Spleen (tissue), 11 donors: ENCODE measurements at regions not wholly inside any gene's neighbourhood (a gene's known extent, or its start where the extent isn't known, plus 50 kb on each side); places are given as distances from the start of the nearest gene placed in this dataset.

Experiments used
- DNase-seq: peaks from one replicate; pipeline ENCODE4 v3.0.0-alpha.2; 2020
- H3K27ac ChIP-seq, 8 donors: fragments of 200-600 bp; sonication (generic) in 7 of 8; 1 replicate in 4 of 8; 2 replicates in 4 of 8; pipeline versions ENCODE4 v1.5.0 to v1.8.0; 2016 to 2021; ENCODE audit warnings: inconsistent platforms in 4 of 8, mild to moderate bottlenecking in 4 of 8, moderate library complexity in 1 of 8
- H3K27me3 ChIP-seq, 7 donors: fragments of 200-600 bp; sonication (generic) in 6 of 7; replicated peaks in 1 of 7; 1 replicate in 4 of 7; 2 replicates in 3 of 7; pipeline versions ENCODE4 v1.5.0 to v1.8.0; 2016 to 2021; ENCODE audit warnings: inconsistent platforms in 3 of 7, mild to moderate bottlenecking in 1 of 7
- H3K36me3 ChIP-seq, 6 donors: fragments of 200-600 bp; sonication (generic) in 5 of 6; 1 replicate in 4 of 6; 2 replicates in 2 of 6; pipeline versions ENCODE4 v1.5.0 to v1.8.0; 2016 to 2021; ENCODE audit warnings: inconsistent platforms in 2 of 6
- H3K4me1 ChIP-seq, 6 donors: fragments of 200-600 bp; sonication (generic) in 5 of 6; 1 replicate in 3 of 6; 2 replicates in 3 of 6; pipeline versions ENCODE4 v1.5.0 to v1.8.0; 2016 to 2021; ENCODE audit warnings: inconsistent platforms in 3 of 6
- H3K4me3 ChIP-seq, 8 donors: fragments of 200-600 bp; sonication (generic) in 7 of 8; 1 replicate in 4 of 8; 2 replicates in 4 of 8; pipeline versions ENCODE4 v1.5.0 to v1.8.0; 2016 to 2021; ENCODE audit warnings: inconsistent platforms in 4 of 8, mild to moderate bottlenecking in 4 of 8, moderate library complexity in 2 of 8
- H3K9me3 ChIP-seq, 8 donors: fragments of 200-600 bp; sonication (generic) in 7 of 8; 1 replicate in 4 of 8; 2 replicates in 4 of 8; pipeline versions ENCODE4 v1.5.0 to v1.8.0; 2016 to 2021; ENCODE audit warnings: inconsistent platforms in 4 of 8
- CTCF ChIP-seq, 11 experiments: fragments of 200-600 bp in 7 of 11; fragments of 450-650 bp in 4 of 11; sonication (generic) in 4 of 11; IDR thresholded peaks in 8 of 11; conservative IDR thresholded peaks in 3 of 11; 1 replicate in 7 of 11; 2 replicates in 4 of 11; pipeline versions ENCODE4 v1.4.0 to v1.8.0; 2016 to 2021; ENCODE audit warnings: antibody characterized with exemption in 11 of 11, inconsistent platforms in 4 of 11, mild to moderate bottlenecking in 1 of 11
- POLR2A ChIP-seq, 3 donors: fragments of 450-650 bp; IDR thresholded peaks; one replicate each; pipeline ENCODE4 v1.5.1; 2017; ENCODE audit warnings: antibody characterized with exemption in 3 of 3, mild to moderate bottlenecking in 1 of 3
- POLR2AphosphoS5 ChIP-seq, 3 donors: sonication (generic); formaldehyde crosslinking; IDR thresholded peaks; one replicate each; pipeline ENCODE4 v1.5.1; 2017; ENCODE audit warnings: antibody characterized with exemption in 3 of 3
- WGBS, 5 donors: extraction: QIAGEN DNeasy Blood & Tissue Kit in 3 of 5; methylation state at CpG; one replicate each; pipeline versions ENCODE4 v1.1.5 to v1.1.7; 2013 to 2018; 5-methylcytosine and 5-hydroxymethylcytosine counted together
- intact Hi-C: fragments of 100-400 bp; cut with DNase I; formaldehyde crosslinking; loops from one replicate; pipeline ENCODE4 v1.15.0; 2023; ENCODE audit warnings: low total_unique reads
- donor health status: healthy with polysubstance abuse.
- donor health status: DM: no; HTN: no; CAD: no; lungs with moderate emphysema.
- donor health status: DM: no; HTN: no; CAD: no.
- donor health status: Bipolar disorder and iron deficiency.
- donor health status: healthy.
- donor health status: DM: no; HTN: no; CAD: no.
- donor health status: DM: yes; HTN: yes; CAD: no.

- TF ChIP-seq CTCF (IDR thresholded peaks at IDR 0.05 in 8 of 11, conservative IDR thresholded peaks at IDR 0.05 in 3 of 11), result no peak
- no peak overlapping the region for H3K4me3 ChIP-seq
- 64 to 81% (median 69%) methylated on average over 4 of the region's 4 CpGs for WGBS, 5 donors
- intact Hi-C loops, result no loop called here
- no peaks in the 10 kb centered on the region for H3K27me3 ChIP-seq
- no peak overlapping the region for H3K27ac ChIP-seq
- DNase-seq, result no peak
- H3K9me3 ChIP-seq, result peaks cover 0 to 7% (median 0%) of the 10 kb centered on the region in 8 donors
- H3K4me1 ChIP-seq, result no peaks in the 10 kb centered on the region
- no peaks in the 10 kb centered on the region for H3K36me3 ChIP-seq
These were observed 460.9 kb downstream of the METTL15 start for GRCh38 chr11:28569106-28569505.

GRCh38 chr11:28566339-28567089, 458.3 kb downstream of the METTL15 start:
- no peak for TF ChIP-seq CTCF (IDR thresholded peaks at IDR 0.05 in 8 of 11, conservative IDR thresholded peaks at IDR 0.05 in 3 of 11)
- peak in 2 of 3 donors; percentile 12 to 43 for TF ChIP-seq POLR2AphosphoS5 (IDR thresholded peaks at IDR 0.05)
- no peaks in the 10 kb centered on the region for H3K36me3 ChIP-seq
- H3K9me3 ChIP-seq, result peaks cover 0 to 7% (median 0%) of the 10 kb centered on the region in 8 donors
- DNase-seq, result peak; percentile 67
- H3K27me3 ChIP-seq, result no peaks in the 10 kb centered on the region
- intact Hi-C loops, result no loop called here
- H3K27ac ChIP-seq, result peak overlapping the region in 6 of 8 donors; percentile 8 to 59 (median 20)
- WGBS, 5 donors, result 14 to 19% (median 16%) methylated on average over 17 of the region's 17 CpGs
- peak overlapping the region in 3 of 8 donors; percentile 2 to 39 (median 5) for H3K4me3 ChIP-seq
- H3K4me1 ChIP-seq, result no peaks in the 10 kb centered on the region

GRCh38 chr11:28559492-28559891, 451.3 kb downstream of the METTL15 start:
- Histone ChIP-seq H3K27ac (no peak overlapping the region), H3K4me3 (no peak overlapping the region), H3K27me3 (no peaks in the 10 kb centered on the region), H3K9me3 (no peaks in the 10 kb centered on the region), H3K36me3 (no peaks in the 10 kb centered on the region), H3K4me1 (no peaks in the 10 kb centered on the region)
- intact Hi-C loops, result no loop called here
- 47 to 62% (median 58%) methylated on average over 5 of the region's 5 CpGs for WGBS, 5 donors
- DNase-seq, result no peak
- TF ChIP-seq CTCF (IDR thresholded peaks at IDR 0.05 in 8 of 11, conservative IDR thresholded peaks at IDR 0.05 in 3 of 11), result no peak

GRCh38 chr11:28547321-28547741, 439.1 kb downstream of the METTL15 start:
- no peaks in the 10 kb centered on the region for H3K36me3 ChIP-seq
- TF ChIP-seq POLR2AphosphoS5 (IDR thresholded peaks at IDR 0.05), result no peak
- TF ChIP-seq POLR2A (IDR thresholded peaks at IDR 0.05), result no peak
- TF ChIP-seq CTCF (IDR thresholded peaks at IDR 0.05 in 8 of 11, conservative IDR thresholded peaks at IDR 0.05 in 3 of 11), result no peak
- H3K27ac ChIP-seq, result peak overlapping the region in 1 of 8 donors; percentile 20
- H3K27me3 ChIP-seq, result no peaks in the 10 kb centered on the region
- DNase-seq, result no peak
- no peaks in the 10 kb centered on the region for H3K4me1 ChIP-seq
- 58 to 64% (median 63%) methylated on average over 4 of the region's 4 CpGs for WGBS, 5 donors
- intact Hi-C loops, result no loop called here
- no peaks in the 10 kb centered on the region for H3K9me3 ChIP-seq
- H3K4me3 ChIP-seq, result no peak overlapping the region
